Trophoblast cell (in vitro differentiated cells and primary cell): ENCODE measurements at regions not wholly inside any gene's neighbourhood (a gene's known extent, or its start where the extent isn't known, plus 50 kb on each side); places are given as distances from the start of the nearest gene placed in this dataset.
A peak's percentile ranks its signal among the peaks of the same experiment; 100 is the strongest.

Source experiments
- DNase-seq, 2 donors: peaks; one replicate each; pipeline ENCODE4 v3.0.0-alpha.2; 2016
- H2AFZ ChIP-seq: 2 replicates; pipeline ENCODE4 v1.6.1; 2013; ENCODE audit warnings: low read length, moderate library complexity, mild to moderate bottlenecking; ENCODE audit not compliant: insufficient read depth, poor library complexity
- H2AK5ac ChIP-seq: 2 replicates; pipeline ENCODE4 v1.6.1; 2013; ENCODE audit warnings: mild to moderate bottlenecking, low read length
- H2BK120ac ChIP-seq: 2 replicates; pipeline ENCODE4 v1.6.1; 2013; ENCODE audit warnings: low read length, mild to moderate bottlenecking, moderate library complexity; ENCODE audit not compliant: insufficient read depth, poor library complexity
- H2BK12ac ChIP-seq: 2 replicates; pipeline ENCODE4 v1.6.1; 2013; ENCODE audit warnings: mild to moderate bottlenecking, low read length, moderate library complexity
- H2BK5ac ChIP-seq: 2 replicates; pipeline ENCODE4 v1.6.1; 2013; ENCODE audit warnings: low read length, low read depth, moderate library complexity, mild to moderate bottlenecking; ENCODE audit not compliant: poor library complexity
- H3K14ac ChIP-seq: 2 replicates; pipeline ENCODE4 v1.6.1; 2013; ENCODE audit warnings: mild to moderate bottlenecking, low read length
- H3K18ac ChIP-seq: 2 replicates; pipeline ENCODE4 v1.6.1; 2013; ENCODE audit warnings: mild to moderate bottlenecking, low read length
- H3K23ac ChIP-seq: 2 replicates; pipeline ENCODE4 v1.6.1; 2013; ENCODE audit warnings: low read length
- H3K27ac ChIP-seq: 2 replicates; pipeline ENCODE4 v1.5.1; 2013; ENCODE audit warnings: low read depth, mild to moderate bottlenecking, inconsistent platforms, low read length, moderate library complexity
- H3K27me3 ChIP-seq: 2 replicates; pipeline ENCODE4 v1.6.1; 2013; ENCODE audit warnings: inconsistent platforms, mild to moderate bottlenecking, low read length, moderate library complexity; ENCODE audit not compliant: insufficient read depth
- H3K36me3 ChIP-seq, 2 experiments: 1 replicate in 1 of 2; 2 replicates in 1 of 2; pipeline ENCODE4 v1.6.1; 2013; ENCODE audit warnings: low read length in 2 of 2, mild to moderate bottlenecking in 2 of 2, moderate library complexity in 1 of 2; ENCODE audit not compliant: insufficient read depth in 2 of 2, control insufficient read depth in 1 of 2
- H3K4ac ChIP-seq: 2 replicates; pipeline ENCODE4 v1.6.1; 2013; ENCODE audit warnings: low read depth, mild to moderate bottlenecking, low read length, moderate library complexity
- H3K4me1 ChIP-seq, 2 experiments: 1 replicate in 1 of 2; 2 replicates in 1 of 2; pipeline ENCODE4 v1.6.1; 2013; ENCODE audit warnings: low read length in 2 of 2, mild to moderate bottlenecking in 2 of 2, moderate library complexity in 1 of 2; ENCODE audit not compliant: insufficient read depth in 2 of 2, control insufficient read depth in 1 of 2
- H3K4me2 ChIP-seq: 2 replicates; pipeline ENCODE4 v1.6.1; 2013; ENCODE audit warnings: inconsistent platforms, mild to moderate bottlenecking, low read length, moderate library complexity
- H3K4me3 ChIP-seq: 2 replicates; pipeline ENCODE4 v1.5.1; 2013; ENCODE audit warnings: mild to moderate bottlenecking, low read depth, low read length, inconsistent platforms
- H3K79me1 ChIP-seq: one replicate; pipeline ENCODE4 v1.6.1; 2013; ENCODE audit warnings: low read length
- H3K79me2 ChIP-seq: 2 replicates; pipeline ENCODE4 v1.6.1; 2013; ENCODE audit warnings: low read length, mild to moderate bottlenecking; ENCODE audit not compliant: control insufficient read depth, insufficient read depth, poor library complexity
- H3K9ac ChIP-seq: 2 replicates; pipeline ENCODE4 v1.6.1; 2013; ENCODE audit warnings: mild to moderate bottlenecking, low read length
- H3K9me3 ChIP-seq: 2 replicates; pipeline ENCODE4 v1.6.1; 2013; ENCODE audit warnings: low read depth, mild to moderate bottlenecking, control low read depth, inconsistent platforms, low read length; ENCODE audit not compliant: insufficient read depth
- H4K12ac ChIP-seq: 2 replicates; pipeline ENCODE4 v1.6.1; 2013; ENCODE audit warnings: low read depth, mild to moderate bottlenecking, low read length, moderate library complexity
- H4K8ac ChIP-seq: 2 replicates; pipeline ENCODE4 v1.6.1; 2013; ENCODE audit warnings: low read depth, mild to moderate bottlenecking, low read length, moderate library complexity
- H4K91ac ChIP-seq: one replicate; pipeline ENCODE4 v1.6.1; 2013; ENCODE audit warnings: low read depth, mild to moderate bottlenecking, low read length, moderate library complexity
- WGBS: extraction: QIAGEN DNeasy Blood & Tissue Kit; methylation state at CpG from one replicate; pipeline ENCODE4 v1.1.7; 2013; ENCODE audit warnings: missing lambda C conversion rate; ENCODE audit not compliant: insufficient read length, insufficient coverage; ENCODE audit errors: extremely low coverage; 5-methylcytosine and 5-hydroxymethylcytosine counted together

DNA sequence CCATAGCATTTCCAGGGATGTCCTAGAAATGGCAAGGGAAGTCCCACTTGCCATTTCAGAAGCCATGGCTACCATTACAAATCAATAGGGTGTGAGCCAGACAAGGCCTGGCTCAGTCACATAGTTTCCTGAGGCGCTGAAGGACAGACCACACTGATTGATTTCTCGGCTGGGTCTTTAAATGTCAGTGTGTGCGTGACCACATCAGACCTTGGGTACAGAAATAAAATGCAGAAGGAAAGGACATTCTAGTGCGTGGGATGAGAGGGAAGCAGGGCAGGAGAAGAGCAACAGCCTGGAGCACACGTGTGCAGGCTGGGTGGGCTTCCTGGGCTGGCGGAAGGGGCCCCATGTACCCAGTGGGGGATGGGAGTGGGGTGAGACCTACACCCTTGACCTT lies 58.7 kb upstream of the LYRM9 start:
- Histone ChIP-seq H3K9me3 (peaks cover 4% of the 10 kb centered on the region), H3K36me3 (no peaks in the 10 kb centered on the region), H3K9ac (no peak overlapping the region), H3K4ac (no peak overlapping the region), H3K23ac (no peak overlapping the region), H3K4me1 (peaks cover 0 to under 1% of the 10 kb centered on the region in 2 experiments), H2AFZ (no peak overlapping the region), H3K27me3 (no peaks in the 10 kb centered on the region), H3K4me2 (no peak overlapping the region), H4K12ac (no peak overlapping the region), H2AK5ac (no peak overlapping the region), H4K8ac (no peak overlapping the region), H4K91ac (peak overlapping the region; percentile 17), H2BK12ac (no peak overlapping the region), H2BK5ac (no peak overlapping the region), H3K79me2 (no peaks in the 10 kb centered on the region), H3K18ac (no peak overlapping the region), H3K14ac (peak overlapping the region; percentile 13), H3K27ac (no peak overlapping the region), H3K4me3 (no peak overlapping the region), H2BK120ac (no peak overlapping the region), H3K79me1 (no peaks in the 10 kb centered on the region)
- no CpG with 5 or more reads among the region's 6 CpGs for WGBS
- no peak for DNase-seq

DNA sequence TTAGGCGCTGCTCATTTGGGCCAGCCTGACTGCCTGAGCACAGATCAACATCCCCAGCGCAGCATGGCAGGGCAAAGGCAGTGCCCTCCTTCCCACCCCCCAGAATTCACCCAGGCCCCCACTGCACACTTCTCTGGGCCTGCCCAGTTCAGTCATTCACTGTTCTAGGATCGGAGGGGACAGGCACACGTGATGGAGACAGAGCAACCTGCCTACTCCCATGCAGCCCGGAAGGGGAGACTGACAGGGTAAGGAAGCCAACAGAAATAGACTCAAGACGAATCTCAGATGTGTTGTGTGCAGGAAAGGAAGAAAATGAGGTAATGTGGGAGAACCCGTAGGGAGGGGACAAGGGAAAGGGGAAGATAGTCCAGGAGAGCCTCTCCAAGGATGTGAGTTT lies 59.2 kb upstream of the LYRM9 start:
- Histone ChIP-seq H3K14ac (no peak overlapping the region), H3K4me1 (peaks cover 0 to 4% of the 10 kb centered on the region in 2 experiments), H3K18ac (no peak overlapping the region), H3K4ac (no peak overlapping the region), H3K9me3 (peaks cover 4% of the 10 kb centered on the region), H2BK5ac (no peak overlapping the region), H3K27me3 (no peaks in the 10 kb centered on the region), H2BK120ac (no peak overlapping the region), H3K23ac (no peak overlapping the region), H3K79me1 (no peaks in the 10 kb centered on the region), H4K12ac (no peak overlapping the region), H2AFZ (no peak overlapping the region), H2BK12ac (no peak overlapping the region), H4K8ac (no peak overlapping the region), H4K91ac (no peak overlapping the region), H2AK5ac (no peak overlapping the region), H3K79me2 (no peaks in the 10 kb centered on the region), H3K27ac (no peak overlapping the region), H3K4me2 (no peak overlapping the region), H3K36me3 (no peaks in the 10 kb centered on the region), H3K4me3 (no peak overlapping the region), H3K9ac (no peak overlapping the region)
- no CpG with 5 or more reads among the region's 7 CpGs for WGBS
- no peak for DNase-seq

DNA sequence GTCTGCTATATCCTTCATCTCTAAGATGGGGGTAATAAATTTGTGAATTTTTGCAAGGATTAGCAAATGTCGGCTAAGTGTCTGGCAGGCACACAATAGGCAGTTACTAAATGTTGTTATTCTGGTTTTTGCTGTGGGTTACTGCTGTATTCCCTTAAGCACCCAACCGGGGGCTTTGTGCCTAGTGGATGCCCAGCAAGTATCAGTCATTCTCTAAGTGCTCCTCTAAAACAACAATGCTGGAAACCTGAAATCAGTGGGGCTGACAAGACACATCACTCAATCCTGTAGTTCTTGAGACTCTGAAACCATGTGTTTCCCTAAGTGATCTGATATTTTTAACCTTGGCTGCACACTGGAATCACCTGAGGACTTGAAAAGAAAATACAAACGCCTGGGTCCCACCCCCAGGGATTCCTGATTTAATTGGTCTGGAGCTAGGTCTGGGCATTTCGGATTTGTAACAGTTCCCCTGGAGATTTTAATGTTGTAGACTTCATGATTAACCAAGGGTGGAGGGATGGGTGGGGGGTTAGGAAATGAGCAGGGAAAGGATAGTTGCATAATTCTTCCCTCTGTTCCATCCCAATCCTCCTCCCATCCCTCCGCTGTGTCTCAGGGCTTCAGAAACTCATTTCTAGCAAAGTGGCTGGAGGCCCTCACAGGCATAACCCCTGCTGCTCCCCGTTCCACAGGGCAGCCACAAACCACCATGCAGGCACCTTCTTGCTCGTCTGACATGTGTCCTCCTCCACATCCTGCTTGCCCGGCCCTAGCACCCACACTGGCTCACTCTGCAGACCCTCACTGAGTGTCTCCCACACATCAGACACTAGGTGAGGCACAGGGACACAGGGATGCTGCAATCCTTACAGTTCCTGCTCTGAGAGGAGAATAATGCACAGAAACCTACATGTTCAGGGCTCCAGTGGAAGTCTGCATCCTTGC lies 61.7 kb upstream of the LYRM9 start:
- Histone ChIP-seq H3K79me2 (no peaks in the 10 kb centered on the region), H3K9ac (no peak overlapping the region), H3K4me2 (no peak overlapping the region), H2BK12ac (no peak overlapping the region), H4K12ac (no peak overlapping the region), H3K27me3 (no peaks in the 10 kb centered on the region), H3K4me1 (peaks cover 2 to 4% of the 10 kb centered on the region in 2 experiments), H2BK120ac (no peak overlapping the region), H3K4ac (no peak overlapping the region), H2AFZ (no peak overlapping the region), H2AK5ac (no peak overlapping the region), H3K18ac (no peak overlapping the region), H4K8ac (no peak overlapping the region), H3K79me1 (no peaks in the 10 kb centered on the region), H3K36me3 (no peaks in the 10 kb centered on the region), H3K4me3 (no peak overlapping the region), H3K27ac (no peak overlapping the region), H3K9me3 (peaks cover 4% of the 10 kb centered on the region), H2BK5ac (no peak overlapping the region), H3K23ac (no peak overlapping the region), H3K14ac (no peak overlapping the region), H4K91ac (no peak overlapping the region)
- DNase-seq, result no peak
- no CpG with 5 or more reads among the region's 8 CpGs for WGBS

DNA sequence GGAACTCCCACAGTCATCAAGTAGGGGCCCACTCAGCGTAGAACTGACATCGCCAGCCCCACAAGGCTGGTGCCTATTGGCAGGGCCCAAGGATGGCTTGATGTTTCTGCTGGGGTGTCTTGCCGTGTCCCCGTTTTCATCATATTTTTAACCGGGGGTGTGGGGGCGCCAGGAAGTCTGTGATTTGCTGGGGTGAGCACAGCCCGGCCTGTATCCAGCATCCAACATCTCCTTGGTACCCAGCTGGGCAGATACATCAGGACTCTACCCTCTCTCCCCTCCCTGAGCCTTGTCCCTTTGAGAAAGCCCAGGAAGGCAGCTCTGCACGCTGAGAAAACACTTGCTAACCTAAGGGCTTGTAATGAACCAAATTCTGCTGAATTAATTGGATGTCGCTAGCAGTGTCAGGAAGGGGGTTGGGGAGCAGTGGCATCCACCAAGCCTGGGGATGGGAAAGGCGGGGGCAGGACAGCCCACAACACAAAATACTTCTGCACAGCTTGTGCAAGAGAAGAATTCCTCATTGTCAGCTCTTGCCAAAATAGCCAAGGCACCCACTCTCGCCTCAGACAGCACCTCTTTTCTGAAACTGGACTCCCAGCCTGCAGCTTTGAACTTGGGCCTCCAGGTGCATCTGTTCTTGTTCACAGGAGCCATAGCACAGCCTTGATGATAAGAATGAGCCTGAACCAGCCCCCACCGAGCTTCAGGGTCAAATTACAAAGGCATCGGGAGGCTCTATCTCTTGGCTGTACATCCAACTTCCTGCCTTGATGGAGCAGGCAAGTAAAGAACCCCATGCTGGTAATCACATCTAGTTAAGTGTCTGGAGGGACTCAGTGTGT lies 63.7 kb upstream of the LYRM9 start:
- H3K18ac ChIP-seq, result no peak overlapping the region
- no peak overlapping the region for H2BK120ac ChIP-seq
- no peaks in the 10 kb centered on the region for H3K79me2 ChIP-seq
- no peak overlapping the region for H2AK5ac ChIP-seq
- H3K36me3 ChIP-seq, result no peaks in the 10 kb centered on the region
- H4K8ac ChIP-seq, result no peak overlapping the region
- no peak overlapping the region for H3K23ac ChIP-seq
- no peak for DNase-seq
- H3K4me3 ChIP-seq, result no peak overlapping the region
- H3K27me3 ChIP-seq, result no peaks in the 10 kb centered on the region
- H4K91ac ChIP-seq, result no peak overlapping the region
- H4K12ac ChIP-seq, result no peak overlapping the region
- no peak overlapping the region for H2BK12ac ChIP-seq
- no peak overlapping the region for H2AFZ ChIP-seq
- no peak overlapping the region for H3K9ac ChIP-seq
- no peaks in the 10 kb centered on the region for H3K79me1 ChIP-seq
- no peak overlapping the region for H2BK5ac ChIP-seq
- no peak overlapping the region for H3K4me2 ChIP-seq
- H3K27ac ChIP-seq, result no peak overlapping the region
- peaks cover 2 to 4% of the 10 kb centered on the region in 2 experiments for H3K4me1 ChIP-seq
- H3K4ac ChIP-seq, result no peak overlapping the region
- no CpG with 5 or more reads among the region's 13 CpGs for WGBS
- no peak overlapping the region for H3K14ac ChIP-seq
- H3K9me3 ChIP-seq, result peaks cover 4% of the 10 kb centered on the region
